ENCODE measurements at regions not wholly inside any gene's neighbourhood (a gene's known extent, or its start where the extent isn't known, plus 50 kb on each side); places are given as distances from the start of the nearest gene placed in this dataset.
"Not testable (repeated sequence)": the region's sequence is repeated elsewhere in the genome, so short reads cannot be mapped to it uniquely, and the experiment has no call there.

- H3K36me3 Mint-ChIP-seq (ENCODE audit: low read depth) = no peaks in the 10 kb centered on the region
- no peak for TF ChIP-seq CTCF (IDR thresholded peaks at IDR 0.05)
- H3K27ac Mint-ChIP-seq = no peak overlapping the region
- Histone ChIP-seq H3K27me3 (ENCODE audit: control insufficient read depth in 1 of 2, insufficient read depth in 2 of 2, low read length in 2 of 2) (no peaks in the 10 kb centered on the region), H3K27ac (ENCODE audit: low read depth in 1 of 2, low read length in 2 of 2) (no peak overlapping the region), H3K4me3 (ENCODE audit: low read length) (no peak overlapping the region), H3K4me1 (ENCODE audit: insufficient read depth, low read length) (no peaks in the 10 kb centered on the region), H3K36me3 (ENCODE audit: insufficient read depth, low read length) (no peaks in the 10 kb centered on the region), H3K9me3 (ENCODE audit: control insufficient read depth in 1 of 2, insufficient read depth in 1 of 2, low read length in 2 of 2) (peaks cover 0 to 8% of the 10 kb centered on the region in 2 experiments)
- peaks cover 6% of the 10 kb centered on the region for H3K9me3 Mint-ChIP-seq
- no peak overlapping the region for H3K4me3 Mint-ChIP-seq
- no peaks in the 10 kb centered on the region for H3K27me3 Mint-ChIP-seq
- no peaks in the 10 kb centered on the region for H3K4me1 Mint-ChIP-seq (ENCODE audit: low read depth)
- intact Hi-C loops (cut with DNase I, micrococcal nuclease) = no loop called here
- ATAC-seq (ENCODE audit: poor library complexity) (no peak), DNase-seq (peak in 1 of 14 experiments; percentile 4)
- POLR2A ChIA-PET = no interaction called here
- CTCF ChIA-PET = no interaction called here
Measured at GRCh38 chr1:242946206-242946605, 308.9 kb downstream of the CEP170 start.

DNA sequence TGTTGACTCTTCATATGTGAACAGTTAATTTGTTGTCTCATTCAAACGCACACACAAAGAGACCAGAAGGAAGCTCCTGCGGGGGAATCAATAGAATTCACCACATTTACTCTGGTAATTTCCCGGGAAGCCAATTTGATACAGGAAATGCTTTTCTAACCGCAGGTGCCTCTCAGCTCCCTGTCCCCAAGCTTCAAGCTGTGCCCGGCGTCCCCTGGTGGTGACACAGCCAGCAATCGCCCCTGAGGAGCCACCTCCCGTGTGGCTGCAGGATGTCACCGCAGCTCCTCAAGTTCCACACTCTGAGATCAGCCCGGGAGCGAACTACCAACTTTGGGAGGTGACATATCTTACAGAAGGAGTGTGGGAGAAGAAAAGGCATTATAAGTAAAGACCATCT is 318.4 kb downstream of the CEP170 start:
- H3K4me1 Mint-ChIP-seq (ENCODE audit: low read depth); intact Hi-C loops (cut with DNase I, micrococcal nuclease); CTCF ChIA-PET: not testable (repeated sequence)

GRCh38 chr1:242924717-242925116 is 330.4 kb downstream of the CEP170 start:
- CTCF ChIA-PET; H3K36me3 ChIP-seq (ENCODE audit: insufficient read depth, low read length): not testable (repeated sequence)

More for the DNA sequence above, 318.4 kb downstream of the CEP170 start:
- H3K36me3 ChIP-seq (ENCODE audit: insufficient read depth, low read length); DNase-seq; H3K9me3 ChIP-seq (ENCODE audit: control insufficient read depth in 1 of 2, insufficient read depth in 1 of 2, low read length in 2 of 2); H3K4me3 ChIP-seq (ENCODE audit: low read length); H3K27me3 ChIP-seq (ENCODE audit: control insufficient read depth in 1 of 2, insufficient read depth in 2 of 2, low read length in 2 of 2); H3K27ac Mint-ChIP-seq; ATAC-seq (ENCODE audit: poor library complexity); H3K4me3 Mint-ChIP-seq; H3K36me3 Mint-ChIP-seq (ENCODE audit: low read depth); H3K4me1 ChIP-seq (ENCODE audit: insufficient read depth, low read length); H3K9me3 Mint-ChIP-seq; H3K27ac ChIP-seq (ENCODE audit: low read depth in 1 of 2, low read length in 2 of 2); POLR2A ChIA-PET: not testable (repeated sequence)
- peaks cover 22% of the 10 kb centered on the region for H3K27me3 Mint-ChIP-seq

GRCh38 chr1:242923603-242924002 is 331.5 kb downstream of the CEP170 start:
- H3K9me3 Mint-ChIP-seq; intact Hi-C loops (cut with DNase I, micrococcal nuclease); H3K27me3 Mint-ChIP-seq; H3K4me1 ChIP-seq (ENCODE audit: insufficient read depth, low read length); POLR2A ChIA-PET; H3K27ac ChIP-seq (ENCODE audit: low read depth in 1 of 2, low read length in 2 of 2); H3K4me3 Mint-ChIP-seq; H3K4me1 Mint-ChIP-seq (ENCODE audit: low read depth); DNase-seq; H3K27ac Mint-ChIP-seq; H3K27me3 ChIP-seq (ENCODE audit: control insufficient read depth in 1 of 2, insufficient read depth in 2 of 2, low read length in 2 of 2); H3K36me3 ChIP-seq (ENCODE audit: insufficient read depth, low read length); ATAC-seq (ENCODE audit: poor library complexity); H3K4me3 ChIP-seq (ENCODE audit: low read length); H3K36me3 Mint-ChIP-seq (ENCODE audit: low read depth); CTCF ChIA-PET; H3K9me3 ChIP-seq (ENCODE audit: control insufficient read depth in 1 of 2, insufficient read depth in 1 of 2, low read length in 2 of 2): not testable (repeated sequence)

More at GRCh38 chr1:242924717-242925116, 330.4 kb downstream of the CEP170 start:
- H3K9me3 Mint-ChIP-seq; intact Hi-C loops (cut with DNase I, micrococcal nuclease); H3K4me3 ChIP-seq (ENCODE audit: low read length); H3K27me3 ChIP-seq (ENCODE audit: control insufficient read depth in 1 of 2, insufficient read depth in 2 of 2, low read length in 2 of 2); ATAC-seq (ENCODE audit: poor library complexity); H3K27me3 Mint-ChIP-seq; DNase-seq; H3K4me1 ChIP-seq (ENCODE audit: insufficient read depth, low read length); H3K27ac ChIP-seq (ENCODE audit: low read depth in 1 of 2, low read length in 2 of 2); H3K4me1 Mint-ChIP-seq (ENCODE audit: low read depth); H3K9me3 ChIP-seq (ENCODE audit: control insufficient read depth in 1 of 2, insufficient read depth in 1 of 2, low read length in 2 of 2); POLR2A ChIA-PET; H3K36me3 Mint-ChIP-seq (ENCODE audit: low read depth); H3K4me3 Mint-ChIP-seq; H3K27ac Mint-ChIP-seq: not testable (repeated sequence)

- H3K9me3 Mint-ChIP-seq; DNase-seq; intact Hi-C loops (cut with DNase I, micrococcal nuclease); CTCF ChIA-PET; H3K36me3 Mint-ChIP-seq (ENCODE audit: low read depth); H3K9me3 ChIP-seq (ENCODE audit: control insufficient read depth in 1 of 2, insufficient read depth in 1 of 2, low read length in 2 of 2); ATAC-seq (ENCODE audit: poor library complexity); H3K36me3 ChIP-seq (ENCODE audit: insufficient read depth, low read length); H3K27ac ChIP-seq (ENCODE audit: low read depth in 1 of 2, low read length in 2 of 2); H3K27me3 Mint-ChIP-seq; H3K27me3 ChIP-seq (ENCODE audit: control insufficient read depth in 1 of 2, insufficient read depth in 2 of 2, low read length in 2 of 2); POLR2A ChIA-PET; H3K27ac Mint-ChIP-seq; H3K4me3 ChIP-seq (ENCODE audit: low read length); H3K4me3 Mint-ChIP-seq; H3K4me1 ChIP-seq (ENCODE audit: insufficient read depth, low read length); H3K4me1 Mint-ChIP-seq (ENCODE audit: low read depth): not testable (repeated sequence)
Measured at GRCh38 chr1:242914729-242915128, 340.4 kb downstream of the CEP170 start.

DNA sequence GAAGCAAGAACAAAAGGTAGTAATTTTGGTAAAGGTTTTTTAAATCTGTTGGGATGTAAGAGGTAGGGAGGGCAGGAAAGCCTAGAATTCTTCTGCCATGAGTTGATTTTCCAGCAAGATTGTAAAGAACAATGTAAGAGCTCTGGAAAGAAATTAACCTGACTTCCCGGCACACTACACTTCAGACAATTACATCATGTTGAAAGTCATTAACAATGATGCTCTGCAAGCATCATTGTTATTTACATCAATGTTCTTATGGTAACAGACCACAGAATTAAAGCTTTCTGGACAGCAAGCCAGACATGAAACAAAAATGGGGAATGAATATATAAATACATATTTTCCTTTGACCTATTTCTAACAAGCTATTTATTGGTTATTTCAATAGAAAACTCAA is 342.2 kb downstream of the CEP170 start:
- H3K4me1 ChIP-seq (ENCODE audit: insufficient read depth, low read length); H3K9me3 ChIP-seq (ENCODE audit: control insufficient read depth in 1 of 2, insufficient read depth in 1 of 2, low read length in 2 of 2); ATAC-seq (ENCODE audit: poor library complexity); H3K27me3 Mint-ChIP-seq; CTCF ChIA-PET; DNase-seq; H3K4me1 Mint-ChIP-seq (ENCODE audit: low read depth); H3K27me3 ChIP-seq (ENCODE audit: control insufficient read depth in 1 of 2, insufficient read depth in 2 of 2, low read length in 2 of 2); intact Hi-C loops (cut with DNase I, micrococcal nuclease); POLR2A ChIA-PET; H3K27ac ChIP-seq (ENCODE audit: low read depth in 1 of 2, low read length in 2 of 2); H3K36me3 ChIP-seq (ENCODE audit: insufficient read depth, low read length); H3K9me3 Mint-ChIP-seq; H3K4me3 Mint-ChIP-seq; H3K27ac Mint-ChIP-seq; H3K36me3 Mint-ChIP-seq (ENCODE audit: low read depth); H3K4me3 ChIP-seq (ENCODE audit: low read length): not testable (repeated sequence)

GRCh38 chr1:242900558-242900957 is 354.5 kb downstream of the CEP170 start:
- CTCF ChIA-PET; ATAC-seq (ENCODE audit: poor library complexity); DNase-seq; H3K27ac ChIP-seq (ENCODE audit: low read depth in 1 of 2, low read length in 2 of 2); POLR2A ChIA-PET; H3K4me1 Mint-ChIP-seq (ENCODE audit: low read depth); H3K4me1 ChIP-seq (ENCODE audit: insufficient read depth, low read length); H3K9me3 Mint-ChIP-seq; H3K4me3 Mint-ChIP-seq; H3K27ac Mint-ChIP-seq; H3K4me3 ChIP-seq (ENCODE audit: low read length); H3K36me3 Mint-ChIP-seq (ENCODE audit: low read depth); H3K36me3 ChIP-seq (ENCODE audit: insufficient read depth, low read length); H3K27me3 Mint-ChIP-seq; intact Hi-C loops (cut with DNase I, micrococcal nuclease); H3K27me3 ChIP-seq (ENCODE audit: control insufficient read depth in 1 of 2, insufficient read depth in 2 of 2, low read length in 2 of 2); H3K9me3 ChIP-seq (ENCODE audit: control insufficient read depth in 1 of 2, insufficient read depth in 1 of 2, low read length in 2 of 2): not testable (repeated sequence)

All from CD4-positive, alpha-beta T cell (primary cell).